Epithelial cell of esophagus (primary cell): ENCODE measurements at regions not wholly inside any gene's neighbourhood (a gene's known extent, or its start where the extent isn't known, plus 50 kb on each side); places are given as distances from the start of the nearest gene placed in this dataset.

ENCODE experiments used
- DNase-seq: peaks from one replicate; pipeline ENCODE4 v3.0.0; 2010; ENCODE audit warnings: low read depth
- H3K4me3 ChIP-seq: 2 replicates; pipeline ENCODE4 v1.5.1; 2011; ENCODE audit warnings: mild to moderate bottlenecking, low read length, control low read depth
- CTCF ChIP-seq: IDR thresholded peaks from 2 replicates; pipeline ENCODE4 v1.5.1; 2011; ENCODE audit warnings: low read depth, mild to moderate bottlenecking, low read length, control low read depth, inconsistent platforms; ENCODE audit not compliant: insufficient read depth; ENCODE audit errors: missing control alignments

GRCh38 chr6:123712831-123713230 lies 76.1 kb upstream of the TRDN start:
- H3K4me3 ChIP-seq = no peak overlapping the region
- no peak for TF ChIP-seq CTCF
- no peak for DNase-seq

GRCh38 chr6:123702943-123703342 lies 66.2 kb upstream of the TRDN start:
- no peak for DNase-seq
- H3K4me3 ChIP-seq = no peak overlapping the region
- no peak for TF ChIP-seq CTCF

DNA sequence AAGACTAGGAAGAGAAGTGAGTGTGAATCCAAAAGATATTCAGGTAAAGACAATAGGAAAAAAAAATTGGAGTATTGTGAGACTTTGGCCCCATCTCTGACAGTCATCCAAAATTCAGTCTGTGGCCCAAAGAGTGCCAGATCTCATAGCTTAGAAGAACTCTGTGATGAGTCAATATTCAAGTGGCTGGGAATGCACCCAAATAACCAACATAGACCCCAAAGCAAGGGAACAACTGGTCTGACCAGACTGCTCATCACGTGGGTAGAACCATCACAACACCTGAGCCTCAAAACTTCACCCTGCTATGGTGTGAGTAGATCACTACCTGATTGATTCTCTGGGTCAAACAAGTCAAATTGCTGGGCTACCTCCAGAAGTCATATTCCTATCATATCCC lies 51.1 kb upstream of the TRDN start:
- DNase-seq = no peak
- no peak overlapping the region for H3K4me3 ChIP-seq
- TF ChIP-seq CTCF = no peak
